Endothelial cell of umbilical vein (primary cell): ENCODE measurements at regions not wholly inside any gene's neighbourhood (a gene's known extent, or its start where the extent isn't known, plus 50 kb on each side); places are given as distances from the start of the nearest gene placed in this dataset.

Experiments
- BruUV-seq: library from RNA; stranded (reverse); fragments of 400-500 nt; replicated peaks from 2 replicates; lab custom pipeline; 2021; lab: Mats Ljungman, UMichigan
- CTCF ChIA-PET: fragments of 300-600, 350-600 bp; sonication (Branson Sonifier 250); formaldehyde crosslinking; loops from one replicate; lab custom pipeline; 2021; ENCODE audit warnings: antibody characterized with exemption, inconsistent platforms; lab: Charles Lee
- POLR2A ChIA-PET: fragments of 300-600, 350-600 bp; sonication (Branson Sonifier 250); formaldehyde crosslinking; loops from one replicate; lab custom pipeline; 2021; ENCODE audit warnings: antibody characterized with exemption, inconsistent platforms; lab: Charles Lee
- DNase-seq: peaks from one replicate; pipeline ENCODE4 v3.0.0-alpha.2; 2011; ENCODE audit warnings: low read depth, low spot score
- FAIRE-seq: peaks from 2 replicates; lab custom pipeline; 2011; peaks lifted over from hg19 to GRCh38; lab: Jason Lieb, UNC
- H2AFZ ChIP-seq: 2 replicates; pipeline ENCODE4 v1.6.0; 2012; ENCODE audit warnings: low read depth, low read length, control low read depth, inconsistent platforms
- H3K27ac ChIP-seq: 2 replicates; pipeline ENCODE4 v1.5.1; 2011; ENCODE audit warnings: low read depth, mild to moderate bottlenecking, control low read depth, low read length, moderate library complexity; ENCODE audit not compliant: insufficient read depth
- H3K27me3 ChIP-seq, 2 experiments: 2 replicates each; pipeline versions ENCODE4 v1.6.0 to v1.6.1; 2011; ENCODE audit warnings: low read length in 2 of 2, mixed read lengths in 1 of 2; ENCODE audit not compliant: control insufficient read depth in 2 of 2, insufficient read depth in 2 of 2
- H3K36me3 ChIP-seq, 2 experiments: 2 replicates in 1 of 2; 3 replicates in 1 of 2; pipeline ENCODE4 v1.5.1; 2011; ENCODE audit warnings: low read length in 2 of 2, mild to moderate bottlenecking in 1 of 2, moderate library complexity in 1 of 2; ENCODE audit not compliant: control insufficient read depth in 2 of 2, insufficient read depth in 2 of 2; ENCODE audit errors: extremely low read depth in 1 of 2
- H3K4me1 ChIP-seq: 3 replicates; pipeline ENCODE4 v1.5.1; 2011; ENCODE audit warnings: mild to moderate bottlenecking, low read length; ENCODE audit not compliant: control insufficient read depth, insufficient read depth; ENCODE audit errors: extremely low read depth
- H3K4me2 ChIP-seq: 2 replicates; pipeline ENCODE4 v1.6.1; 2011; ENCODE audit warnings: low read length, control low read depth, mixed read lengths; ENCODE audit not compliant: insufficient read depth
- H3K4me3 ChIP-seq, 3 experiments: fragments of 200-600 bp in 1 of 3; sonication (generic), shearing (Covaris generic) in 1 of 3; replicated peaks in 1 of 3; 2 replicates each; pipeline ENCODE4 v1.5.1; 2011 to 2016; ENCODE audit warnings: control low read depth in 3 of 3, low read length in 3 of 3, mild to moderate bottlenecking in 2 of 3, inconsistent platforms in 1 of 3, low read depth in 1 of 3, moderate library complexity in 1 of 3; ENCODE audit not compliant: insufficient read depth in 1 of 3
- H3K79me2 ChIP-seq: 2 replicates; pipeline ENCODE4 v1.6.0; 2012; ENCODE audit warnings: low read length, inconsistent platforms; ENCODE audit not compliant: control insufficient read depth, insufficient read depth
- H3K9ac ChIP-seq: replicated peaks from 2 replicates; pipeline ENCODE3; 2011; ENCODE audit warnings: low read length, control low read depth; ENCODE audit not compliant: insufficient read depth; ENCODE audit errors: extremely low read depth
- H3K9me1 ChIP-seq: replicated peaks from 3 replicates; pipeline ENCODE4 v1.6.0; 2011; ENCODE audit warnings: mild to moderate bottlenecking, low read length; ENCODE audit not compliant: control insufficient read depth, insufficient read depth; ENCODE audit errors: extremely low read depth
- H3K9me3 ChIP-seq: replicated peaks from 2 replicates; pipeline ENCODE4 v1.5.1; 2012; ENCODE audit warnings: low read length, inconsistent platforms; ENCODE audit not compliant: control insufficient read depth, insufficient read depth
- H4K20me1 ChIP-seq: replicated peaks from 2 replicates; pipeline ENCODE3; 2011; ENCODE audit warnings: mild to moderate bottlenecking, low read length; ENCODE audit not compliant: control insufficient read depth, insufficient read depth; ENCODE audit errors: extremely low read depth
- CTCF ChIP-seq, 2 donors: IDR thresholded peaks; 1 replicate in 1 of 2; 2 replicates in 1 of 2; pipeline ENCODE4 v1.5.1; 2011; ENCODE audit warnings: low read length in 2 of 2, mild to moderate bottlenecking in 2 of 2, moderate library complexity in 2 of 2, control low read depth in 1 of 2, inconsistent platforms in 1 of 2, low read depth in 1 of 2; ENCODE audit not compliant: insufficient read depth in 1 of 2; ENCODE audit errors: extremely low read depth in 1 of 2
- EZH2 ChIP-seq: IDR thresholded peaks from 2 replicates; pipeline ENCODE4 v1.6.1; 2012; ENCODE audit warnings: borderline replicate concordance, low read depth, mild to moderate bottlenecking, moderate library complexity, low read length, inconsistent platforms; ENCODE audit not compliant: severe bottlenecking
- FOS ChIP-seq: IDR thresholded peaks from 2 replicates; pipeline ENCODE4 v1.6.1; 2011; ENCODE audit warnings: mild to moderate bottlenecking, low read length, moderate library complexity, borderline replicate concordance; ENCODE audit not compliant: insufficient read depth
- GATA2 ChIP-seq: IDR thresholded peaks from 2 replicates; pipeline ENCODE4 v1.7.0; 2011; ENCODE audit warnings: low read depth, mild to moderate bottlenecking, moderate library complexity, mixed read lengths, low read length; ENCODE audit not compliant: insufficient read length, insufficient read depth
- JUN ChIP-seq: IDR thresholded peaks from 2 replicates; pipeline ENCODE4 v1.6.1; 2011; ENCODE audit warnings: borderline replicate concordance, low read depth; ENCODE audit not compliant: insufficient read length, insufficient read depth
- MAX ChIP-seq: IDR thresholded peaks from 2 replicates; pipeline ENCODE4 v1.6.1; 2011; ENCODE audit not compliant: insufficient read depth, insufficient read length
- MYC ChIP-seq: IDR thresholded peaks from one replicate; pipeline ENCODE4 v1.6.1; 2011; ENCODE audit warnings: mild to moderate bottlenecking, low read depth, low read length
- POLR2A ChIP-seq: IDR thresholded peaks from 2 replicates; pipeline ENCODE4 v1.6.1; 2012; ENCODE audit warnings: low read depth, mild to moderate bottlenecking, control low read depth, low read length
- POLR2AphosphoS5 ChIP-seq: IDR thresholded peaks from 2 replicates; pipeline ENCODE4 v1.6.1; 2012; ENCODE audit warnings: low read depth, mild to moderate bottlenecking, control low read depth, low read length, moderate library complexity; ENCODE audit not compliant: insufficient read depth
- dilution Hi-C: fragments of 300-500 bp; cut with MboI; formaldehyde crosslinking; loops from one replicate; pipeline ENCODE4 v1.15.0; 2019; ENCODE audit warnings: low sequenced_read_pairs; ENCODE audit not compliant: extremely low pct_ligation_motif_present
- intact Hi-C: fragments of 100-400 bp; cut with micrococcal nuclease; formaldehyde crosslinking; loops from one replicate; pipeline ENCODE4 v1.10.0; 2022

GRCh38 chr19:20367811-20368294 lies 197.7 kb downstream of the ZNF737 start:
- TF ChIP-seq GATA2 (no peak), CTCF (IDR thresholded peaks at IDR 0.05; ENCODE audit: extremely low read depth in 1 of 2, insufficient read depth in 1 of 2, low read depth in 1 of 2, low read length in 2 of 2) (no peak), POLR2A (no peak), EZH2 (no peak), POLR2AphosphoS5 (no peak), FOS (no peak), MAX (no peak), MYC (no peak), JUN (no peak)
- Histone ChIP-seq H3K36me3 (no peaks in the 10 kb centered on the region), H2AFZ (no peak overlapping the region), H3K27ac (no peak overlapping the region), H3K9ac (no peak overlapping the region), H4K20me1 (no peaks in the 10 kb centered on the region), H3K4me1 (no peaks in the 10 kb centered on the region), H3K9me1 (no peaks in the 10 kb centered on the region), H3K79me2 (no peaks in the 10 kb centered on the region), H3K9me3 (peaks cover 4% of the 10 kb centered on the region), H3K4me2 (no peak overlapping the region), H3K27me3 (no peaks in the 10 kb centered on the region), H3K4me3 (no peak overlapping the region)
- no peak for FAIRE-seq
- DNase-seq = no peak
- intact Hi-C loops = no loop called here
- no TSS peak for BruUV-seq
- ChIA-PET POLR2A (no interaction called here), CTCF (no interaction called here)
- dilution Hi-C loops = no loop called here
